H1 (cell line): ENCODE measurements at regions not wholly inside any gene's neighbourhood (a gene's known extent, or its start where the extent isn't known, plus 50 kb on each side); places are given as distances from the start of the nearest gene placed in this dataset.

Source experiments
- CTCF ChIA-PET: fragments of 300-600 bp; sonication (Branson Sonifier 250); formaldehyde crosslinking; loops from one replicate; lab custom pipeline; 2021; ENCODE audit not compliant: partially characterized antibody; lab: Charles Lee
- POLR2A ChIA-PET: fragments of 300-600 bp; sonication (Branson Sonifier 250); formaldehyde crosslinking; loops from one replicate; lab custom pipeline; 2021; ENCODE audit warnings: inconsistent platforms; ENCODE audit not compliant: partially characterized antibody; lab: Charles Lee
- DNase-seq, 2 experiments: peaks; one replicate each; pipeline versions ENCODE4 v3.0.0 to v3.0.0-alpha.2; 2010 to 2022; ENCODE audit warnings: low spot score in 2 of 2, low read depth in 1 of 2, mixed read lengths in 1 of 2
- FAIRE-seq: peaks from 2 replicates; lab custom pipeline; 2011; peaks lifted over from hg19 to GRCh38; lab: Jason Lieb, UNC
- H2AFZ ChIP-seq: 2 replicates; pipeline ENCODE4 v1.8.1; 2012; ENCODE audit warnings: low read length, inconsistent platforms
- H2AK5ac ChIP-seq: 2 replicates; pipeline ENCODE4 v1.6.1; 2013; ENCODE audit warnings: low read depth, low read length
- H2BK120ac ChIP-seq: replicated peaks from 2 replicates; pipeline ENCODE3; 2013; ENCODE audit warnings: low read depth, low read length, inconsistent platforms
- H2BK12ac ChIP-seq: 2 replicates; pipeline ENCODE4 v1.6.1; 2013; ENCODE audit warnings: low read depth, low read length
- H2BK15ac ChIP-seq: 2 replicates; pipeline ENCODE4 v1.6.1; 2013; ENCODE audit warnings: low read length
- H2BK20ac ChIP-seq: 2 replicates; pipeline ENCODE4 v1.6.1; 2013; ENCODE audit warnings: low read length
- H2BK5ac ChIP-seq: 2 replicates; pipeline ENCODE4 v1.6.1; 2013; ENCODE audit warnings: low read depth, low read length
- H3K14ac ChIP-seq: 2 replicates; pipeline ENCODE4 v1.6.1; 2013; ENCODE audit warnings: inconsistent platforms; ENCODE audit not compliant: insufficient read length
- H3K18ac ChIP-seq: 2 replicates; pipeline ENCODE4 v1.6.1; 2013; ENCODE audit warnings: low read length; ENCODE audit errors: extremely low read depth
- H3K23ac ChIP-seq: 2 replicates; pipeline ENCODE4 v1.6.1; 2013; ENCODE audit warnings: inconsistent platforms; ENCODE audit not compliant: insufficient read length
- H3K23me2 ChIP-seq: 2 replicates; pipeline ENCODE4 v1.6.1; 2013; ENCODE audit warnings: low read depth, low read length
- H3K27ac ChIP-seq: 2 replicates; pipeline ENCODE4 v1.6.1; 2011; ENCODE audit warnings: low read depth, low read length, inconsistent platforms
- H3K27me3 ChIP-seq, 4 experiments: replicated peaks in 1 of 4; 1 replicate in 1 of 4; 2 replicates in 3 of 4; pipeline versions ENCODE4 v1.6.1 to v1.8.1; 2011 to 2013; ENCODE audit warnings: low read length in 3 of 4, mild to moderate bottlenecking in 3 of 4, inconsistent platforms in 2 of 4, mixed read lengths in 2 of 4, moderate library complexity in 1 of 4; ENCODE audit not compliant: control insufficient read depth in 3 of 4, insufficient read depth in 3 of 4; ENCODE audit errors: extremely low read depth in 1 of 4
- H3K36me3 ChIP-seq, 4 experiments: 2 replicates each; pipeline versions ENCODE4 v1.6.1 to v1.8.1; 2011 to 2013; ENCODE audit warnings: mild to moderate bottlenecking in 4 of 4, low read length in 3 of 4, moderate library complexity in 2 of 4, control low read depth in 1 of 4, inconsistent platforms in 1 of 4; ENCODE audit not compliant: insufficient read depth in 4 of 4, control insufficient read depth in 2 of 4
- H3K4ac ChIP-seq: replicated peaks from 2 replicates; pipeline ENCODE3; 2013; ENCODE audit warnings: low read length, low read depth, mixed read lengths, inconsistent platforms; ENCODE audit not compliant: insufficient read length
- H3K4me1 ChIP-seq, 4 experiments: replicated peaks in 1 of 4; 1 replicate in 1 of 4; 2 replicates in 3 of 4; pipeline versions ENCODE4 v1.6.1 to v1.8.1; 2011 to 2013; ENCODE audit warnings: low read length in 3 of 4, inconsistent platforms in 2 of 4, mixed read lengths in 1 of 4; ENCODE audit not compliant: insufficient read depth in 4 of 4, control insufficient read depth in 3 of 4
- H3K4me2 ChIP-seq, 2 experiments: 2 replicates each; pipeline versions ENCODE4 v1.6.1 to v1.8.1; 2011 to 2013; ENCODE audit warnings: low read depth in 2 of 2, low read length in 2 of 2, control low read depth in 1 of 2, inconsistent platforms in 1 of 2, mild to moderate bottlenecking in 1 of 2; ENCODE audit not compliant: insufficient read depth in 1 of 2
- H3K4me3 ChIP-seq, 4 experiments: fragments of 200-600, 300-600 bp in 1 of 4; sonication (generic), shearing (Covaris generic), sonication (Bioruptor Twin) in 1 of 4; 2 replicates each; pipeline versions ENCODE4 v1.5.1 to v1.8.1; 2011 to 2016; ENCODE audit warnings: low read length in 4 of 4, low read depth in 3 of 4, control low read depth in 2 of 4, inconsistent platforms in 2 of 4, mild to moderate bottlenecking in 2 of 4, mixed read lengths in 1 of 4, moderate library complexity in 1 of 4; ENCODE audit not compliant: insufficient read depth in 2 of 4; ENCODE audit errors: extremely low read depth in 1 of 4
- H3K56ac ChIP-seq: replicated peaks from 2 replicates; pipeline ENCODE3; 2013; ENCODE audit warnings: low read depth, mild to moderate bottlenecking, mixed read lengths, low read length, inconsistent platforms; ENCODE audit not compliant: insufficient read length
- H3K79me1 ChIP-seq: 2 replicates; pipeline ENCODE4 v1.6.1; 2013; ENCODE audit warnings: low read depth, low read length, control low read depth
- H3K79me2 ChIP-seq, 2 experiments: 2 replicates each; pipeline versions ENCODE4 v1.6.1 to v1.8.1; 2012 to 2013; ENCODE audit warnings: low read length in 2 of 2, mild to moderate bottlenecking in 2 of 2, inconsistent platforms in 1 of 2; ENCODE audit not compliant: insufficient read depth in 2 of 2, control insufficient read depth in 1 of 2
- H3K9ac ChIP-seq, 4 experiments: replicated peaks in 1 of 4; 1 replicate in 1 of 4; 2 replicates in 3 of 4; pipeline versions ENCODE4 v1.6.1 to v1.8.1; 2011 to 2013; ENCODE audit warnings: low read depth in 3 of 4, low read length in 3 of 4, control low read depth in 2 of 4, mild to moderate bottlenecking in 2 of 4, moderate library complexity in 2 of 4, inconsistent platforms in 1 of 4; ENCODE audit errors: extremely low read depth in 1 of 4
- H3K9me3 ChIP-seq, 2 experiments: 2 replicates each; pipeline versions ENCODE4 v1.6.1 to v1.8.1; 2012 to 2013; ENCODE audit warnings: mild to moderate bottlenecking in 2 of 2, moderate library complexity in 2 of 2, control low read depth in 1 of 2, inconsistent platforms in 1 of 2, low read depth in 1 of 2, low read length in 1 of 2, mixed read lengths in 1 of 2; ENCODE audit not compliant: insufficient read depth in 2 of 2
- H4K20me1 ChIP-seq, 2 experiments: replicated peaks in 1 of 2; 2 replicates each; pipeline versions ENCODE3 to v1.8.1; 2011 to 2013; ENCODE audit warnings: inconsistent platforms in 2 of 2, low read length in 2 of 2, mild to moderate bottlenecking in 1 of 2; ENCODE audit not compliant: insufficient read depth in 2 of 2, control insufficient read depth in 1 of 2
- H4K5ac ChIP-seq: 2 replicates; pipeline ENCODE4 v1.6.1; 2013; ENCODE audit warnings: low read length, low read depth, mixed read lengths, inconsistent platforms; ENCODE audit not compliant: insufficient read length
- H4K8ac ChIP-seq: 2 replicates; pipeline ENCODE4 v1.8.0; 2013; ENCODE audit warnings: mild to moderate bottlenecking, moderate library complexity, low read length, inconsistent platforms; ENCODE audit not compliant: insufficient read depth; ENCODE audit errors: extremely low read depth
- H4K91ac ChIP-seq: replicated peaks from 2 replicates; pipeline ENCODE3; 2013; ENCODE audit warnings: low read length, mixed read lengths, inconsistent platforms; ENCODE audit not compliant: insufficient read length
- CHD2 ChIP-seq: IDR thresholded peaks from 2 replicates; pipeline ENCODE4 v1.6.1; 2012; ENCODE audit warnings: low read length, improper control_type of control experiment
- CREB1 ChIP-seq: IDR thresholded peaks from 2 replicates; pipeline ENCODE4 v1.6.1; 2012; ENCODE audit warnings: inconsistent platforms
- JUND ChIP-seq: IDR thresholded peaks from 2 replicates; pipeline ENCODE4 v1.6.1; 2011; ENCODE audit warnings: mild to moderate bottlenecking, improper control_type of control experiment, low read length
- KDM1A ChIP-seq: fragments of 200-600, 300-600 bp; sonication (generic); IDR thresholded peaks from 2 replicates; pipeline ENCODE4 v1.7.1; 2016; ENCODE audit warnings: mild to moderate bottlenecking, low read length, borderline replicate concordance
- MAX ChIP-seq: IDR thresholded peaks from 2 replicates; pipeline ENCODE4 v1.6.1; 2012; ENCODE audit warnings: inconsistent platforms
- NANOG ChIP-seq: IDR thresholded peaks from 2 replicates; pipeline ENCODE4 v1.6.1; 2011; ENCODE audit warnings: low read length, low read depth, mild to moderate bottlenecking, inconsistent platforms; ENCODE audit not compliant: insufficient read depth, poor library complexity, severe bottlenecking
- SIN3A ChIP-seq, 2 experiments: IDR thresholded peaks in 1 of 2; conservative IDR thresholded peaks in 1 of 2; 2 replicates each; pipeline ENCODE4 v1.6.1; 2011 to 2012; ENCODE audit warnings: low read length in 2 of 2, improper control_type of control experiment in 1 of 2, low read depth in 1 of 2, mild to moderate bottlenecking in 1 of 2
- SIX5 ChIP-seq: IDR thresholded peaks from 2 replicates; pipeline ENCODE4 v1.6.1; 2011; ENCODE audit warnings: mild to moderate bottlenecking, low read depth, low read length
- YY1 ChIP-seq: IDR thresholded peaks from 2 replicates; pipeline ENCODE4 v1.6.1; 2011; ENCODE audit warnings: low read depth, mild to moderate bottlenecking, low read length
- ZNF274 ChIP-seq: IDR thresholded peaks from 2 replicates; pipeline ENCODE4 v1.7.0; 2012; ENCODE audit warnings: low read length, borderline replicate concordance; ENCODE audit errors: extremely low read depth
- TF ChIP-seq, protein P1 (sequence below): IDR thresholded peaks from 2 replicates; pipeline ENCODE4 v1.6.1; 2011; ENCODE audit warnings: low read depth, mild to moderate bottlenecking, low read length; ENCODE audit not compliant: insufficient read depth

GRCh38 chr16:80082906-80083305, 457.9 kb upstream of the DYNLRB2 start:
- H3K23ac ChIP-seq: no peak overlapping the region
- H3K4ac ChIP-seq: no peak overlapping the region
- CTCF ChIA-PET: interaction anchor here (2.7 kb wide), 1 partner anchor 482 kb away, joined by 10 read pairs; the partner anchor contains the start of gene MAF
- H3K23me2 ChIP-seq: peaks cover 5% of the 10 kb centered on the region; the same call in 1 of the 2 replicates
- H2AK5ac ChIP-seq: no peak overlapping the region
- no peak for FAIRE-seq
- H3K4me3 ChIP-seq: no peak overlapping the region
- no peaks in the 10 kb centered on the region for H3K36me3 ChIP-seq
- H4K20me1 ChIP-seq: no peaks in the 10 kb centered on the region
- H2BK12ac ChIP-seq: no peak overlapping the region
- no peak overlapping the region for H3K4me2 ChIP-seq
- H3K4me1 ChIP-seq: no peaks in the 10 kb centered on the region; a peak in 1 of 7 replicates
- H2BK20ac ChIP-seq: no peak overlapping the region
- no peak overlapping the region for H3K56ac ChIP-seq
- H2BK15ac ChIP-seq: no peak overlapping the region
- H2BK5ac ChIP-seq: no peak overlapping the region
- no peak overlapping the region for H3K14ac ChIP-seq
- H2BK120ac ChIP-seq: no peak overlapping the region
- POLR2A ChIA-PET: no interaction called here
- DNase-seq: no peak
- H3K79me1 ChIP-seq: no peaks in the 10 kb centered on the region
- H2AFZ ChIP-seq: no peak overlapping the region
- no peak overlapping the region for H3K18ac ChIP-seq
- no peaks in the 10 kb centered on the region for H3K9me3 ChIP-seq
- no peaks in the 10 kb centered on the region for H3K27me3 ChIP-seq
- TF ChIP-seq YY1 (no peak), KDM1A (no peak), MAX (no peak), JUND (no peak), NANOG (no peak), CHD2 (no peak), SIX5 (no peak), SIN3A (conservative IDR thresholded peaks at IDR 0.05 in 1 of 2, IDR thresholded peaks at IDR 0.05 in 1 of 2; ENCODE audit: low read depth in 1 of 2, low read length in 2 of 2) (no peak), CREB1 (no peak), ZNF274 (no peak)
- TF ChIP-seq, protein P1, sequence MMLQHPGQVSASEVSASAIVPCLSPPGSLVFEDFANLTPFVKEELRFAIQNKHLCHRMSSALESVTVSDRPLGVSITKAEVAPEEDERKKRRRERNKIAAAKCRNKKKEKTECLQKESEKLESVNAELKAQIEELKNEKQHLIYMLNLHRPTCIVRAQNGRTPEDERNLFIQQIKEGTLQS: no peak
- H4K8ac ChIP-seq: no peak overlapping the region
- H3K9ac ChIP-seq: no peak overlapping the region
- no peak overlapping the region for H4K5ac ChIP-seq
- H4K91ac ChIP-seq: no peak overlapping the region
- H3K79me2 ChIP-seq: no peaks in the 10 kb centered on the region
- H3K27ac ChIP-seq: no peak overlapping the region
